Fibroblast of villous mesenchyme (primary cell): ENCODE measurements at regions not wholly inside any gene's neighbourhood (a gene's known extent, or its start where the extent isn't known, plus 50 kb on each side); places are given as distances from the start of the nearest gene placed in this dataset.

Experiments
- DNase-seq: peaks from one replicate; pipeline ENCODE4 v3.0.0-alpha.2; 2010; ENCODE audit warnings: low read depth
- H3K4me3 ChIP-seq: 2 replicates; pipeline ENCODE4 v1.5.1; 2011; ENCODE audit warnings: low read depth, mild to moderate bottlenecking, low read length
- TF ChIP-seq, protein P1 (sequence below): IDR thresholded peaks from 2 replicates; pipeline ENCODE4 v1.5.1; 2012; ENCODE audit warnings: low read depth, mild to moderate bottlenecking, low read length; ENCODE audit not compliant: insufficient read depth

DNA sequence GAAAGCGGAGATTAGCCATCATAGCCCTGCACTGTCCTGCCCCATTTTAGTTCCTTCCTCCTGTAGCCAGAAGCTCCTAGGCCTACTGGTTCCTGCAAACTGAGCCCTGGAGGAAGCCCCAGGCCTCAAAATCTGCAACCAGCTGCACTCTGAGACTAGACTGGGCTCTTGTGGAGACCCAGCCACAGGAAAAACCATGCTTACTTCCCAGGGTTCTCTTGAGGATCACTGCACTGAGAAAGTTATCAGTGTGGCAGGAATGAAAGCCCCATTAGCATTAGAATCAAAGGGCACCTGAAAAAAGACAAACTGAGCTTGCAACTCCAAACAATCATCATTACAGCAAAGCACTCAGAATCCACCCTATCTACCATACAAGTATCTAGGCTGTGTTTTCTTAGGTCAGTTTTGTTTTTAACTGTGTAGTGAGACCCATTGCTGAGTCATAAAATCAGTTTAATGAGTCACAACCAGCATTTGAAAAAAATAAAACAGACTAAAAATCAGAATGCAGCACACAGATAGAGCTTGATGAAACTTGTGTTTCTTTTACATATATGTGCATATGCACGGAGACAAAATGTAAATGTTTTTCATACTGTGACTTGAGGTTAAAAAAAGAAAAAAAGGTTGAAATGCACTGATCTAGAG lies 91.0 kb downstream of the UNC5CL start:
- DNase-seq: peak; percentile 65
- TF ChIP-seq, protein P1, sequence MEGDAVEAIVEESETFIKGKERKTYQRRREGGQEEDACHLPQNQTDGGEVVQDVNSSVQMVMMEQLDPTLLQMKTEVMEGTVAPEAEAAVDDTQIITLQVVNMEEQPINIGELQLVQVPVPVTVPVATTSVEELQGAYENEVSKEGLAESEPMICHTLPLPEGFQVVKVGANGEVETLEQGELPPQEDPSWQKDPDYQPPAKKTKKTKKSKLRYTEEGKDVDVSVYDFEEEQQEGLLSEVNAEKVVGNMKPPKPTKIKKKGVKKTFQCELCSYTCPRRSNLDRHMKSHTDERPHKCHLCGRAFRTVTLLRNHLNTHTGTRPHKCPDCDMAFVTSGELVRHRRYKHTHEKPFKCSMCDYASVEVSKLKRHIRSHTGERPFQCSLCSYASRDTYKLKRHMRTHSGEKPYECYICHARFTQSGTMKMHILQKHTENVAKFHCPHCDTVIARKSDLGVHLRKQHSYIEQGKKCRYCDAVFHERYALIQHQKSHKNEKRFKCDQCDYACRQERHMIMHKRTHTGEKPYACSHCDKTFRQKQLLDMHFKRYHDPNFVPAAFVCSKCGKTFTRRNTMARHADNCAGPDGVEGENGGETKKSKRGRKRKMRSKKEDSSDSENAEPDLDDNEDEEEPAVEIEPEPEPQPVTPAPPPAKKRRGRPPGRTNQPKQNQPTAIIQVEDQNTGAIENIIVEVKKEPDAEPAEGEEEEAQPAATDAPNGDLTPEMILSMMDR: no peak

DNA sequence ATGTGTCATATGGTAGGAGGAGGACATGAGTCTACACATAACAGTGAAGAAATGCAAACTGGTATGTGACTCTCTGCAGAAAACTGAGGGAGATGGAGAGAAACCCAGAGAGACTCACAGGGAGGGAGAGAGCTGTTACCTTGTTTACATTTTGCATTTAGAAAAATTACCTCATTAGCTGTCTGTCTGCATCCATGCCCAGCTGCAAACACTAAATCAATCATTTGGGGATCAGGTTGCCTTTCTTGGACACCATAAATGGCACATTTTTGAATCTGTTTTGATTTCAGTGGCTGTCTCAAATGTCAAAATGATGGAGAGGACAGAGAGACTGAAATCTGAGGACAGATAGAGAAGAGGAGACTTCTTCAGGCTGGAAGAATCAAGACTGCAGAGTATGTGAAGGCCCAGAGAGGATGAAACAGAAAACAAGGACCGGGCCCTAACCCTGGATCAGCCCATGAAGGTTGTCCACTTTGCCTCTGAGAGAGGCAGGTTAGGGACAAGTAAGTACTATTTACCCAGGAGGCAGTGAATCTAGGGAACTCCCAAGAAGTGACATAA lies 92.2 kb downstream of the UNC5CL start:
- no peak for DNase-seq
- no peak overlapping the region for H3K4me3 ChIP-seq
- TF ChIP-seq, protein P1: no peak

More for the DNA sequence above, 91.0 kb downstream of the UNC5CL start:
- no peak overlapping the region for H3K4me3 ChIP-seq

DNA sequence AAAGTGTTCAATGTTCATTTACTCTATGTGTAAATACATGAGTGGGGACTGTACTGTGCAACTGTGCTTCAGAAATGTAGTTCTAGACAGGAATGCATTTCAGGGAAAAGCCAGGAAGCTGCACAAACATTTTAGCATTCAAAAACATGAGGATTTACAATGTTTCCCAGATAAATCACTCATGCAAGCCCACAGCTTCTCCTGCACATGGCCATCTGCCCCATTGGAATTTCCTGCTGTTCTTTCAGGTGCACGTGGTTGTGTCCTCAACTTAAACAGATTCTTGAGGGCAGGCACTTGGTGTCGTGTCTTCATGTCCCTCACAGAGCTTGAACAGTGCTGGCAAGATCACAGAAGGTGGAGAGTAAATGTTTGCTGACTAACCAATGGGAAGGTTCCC lies 101.5 kb downstream of the UNC5CL start:
- peak; percentile 42 for DNase-seq
- H3K4me3 ChIP-seq: no peak overlapping the region
- TF ChIP-seq, protein P1: no peak

DNA sequence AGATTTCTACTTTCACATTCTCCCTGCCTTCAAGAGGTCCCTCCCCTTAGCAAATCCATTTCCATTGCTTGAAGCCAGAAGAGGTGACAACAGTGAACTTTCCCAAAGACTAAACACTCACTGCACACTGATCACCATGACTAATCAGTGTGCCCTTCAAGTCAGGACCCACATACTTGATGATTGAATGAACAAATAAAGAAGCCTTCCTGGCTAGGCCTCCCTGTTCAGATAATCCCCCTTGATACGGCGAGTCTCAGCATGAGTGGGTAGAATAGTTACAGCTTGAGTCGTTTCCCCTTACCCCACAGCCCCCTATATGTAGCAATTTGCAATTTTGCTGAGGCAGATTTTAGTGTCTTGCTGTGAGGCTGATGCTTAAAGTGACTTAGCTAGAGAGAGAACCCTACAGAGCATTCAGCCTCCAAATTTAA lies 102.2 kb downstream of the UNC5CL start:
- DNase-seq: peak; percentile 69
- no peak overlapping the region for H3K4me3 ChIP-seq
- TF ChIP-seq, protein P1: no peak

DNA sequence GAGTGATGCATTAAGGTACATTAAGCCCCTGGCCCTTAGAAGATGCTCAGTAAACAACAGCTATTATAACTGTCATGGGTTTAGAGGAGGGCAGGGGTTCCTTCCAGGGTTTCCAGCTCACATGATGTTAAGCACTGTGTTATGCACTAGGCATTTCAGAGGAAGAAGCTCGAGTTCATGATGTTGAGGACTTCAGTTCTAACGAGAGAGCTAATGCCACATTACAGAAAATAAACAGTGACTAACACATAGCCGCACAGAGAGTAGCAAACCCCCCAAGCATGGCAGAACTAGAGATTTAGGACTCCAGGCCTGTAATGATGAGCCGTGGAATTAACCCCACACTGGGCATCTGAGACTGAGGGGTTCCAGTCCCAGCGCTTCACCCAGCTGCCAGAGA lies 105.2 kb downstream of the UNC5CL start:
- TF ChIP-seq, protein P1: no peak
- H3K4me3 ChIP-seq: no peak overlapping the region
- no peak for DNase-seq

DNA sequence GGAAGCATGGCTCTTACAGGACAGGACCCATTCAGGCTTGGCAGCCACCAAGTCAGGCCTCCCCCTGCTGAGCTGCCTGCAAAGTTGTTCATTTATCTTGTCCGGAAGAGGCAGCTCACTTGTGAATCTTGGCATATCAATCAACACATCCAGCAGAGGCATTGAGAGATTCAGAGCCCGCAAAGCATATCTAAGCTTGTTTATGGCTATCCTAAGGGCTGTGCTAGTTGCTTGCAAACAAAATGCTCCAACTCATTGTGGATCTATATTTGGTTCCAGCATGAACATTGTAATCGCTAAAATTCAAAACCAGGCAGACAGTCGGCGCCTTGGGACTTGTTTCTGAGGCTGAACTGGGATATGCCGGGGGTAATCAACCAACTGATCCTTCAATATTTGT lies 106.1 kb downstream of the UNC5CL start:
- TF ChIP-seq, protein P1: no peak
- no peak for DNase-seq
- no peak overlapping the region for H3K4me3 ChIP-seq
